ENCODE measurements at regions not wholly inside any gene's neighbourhood (a gene's known extent, or its start where the extent isn't known, plus 50 kb on each side); places are given as distances from the start of the nearest gene placed in this dataset.

GRCh38 chr3:13688034-13688433 is 139.1 kb downstream of the FBLN2 start:
- DNase-seq = no peak
